ENCODE measurements at regions not wholly inside any gene's neighbourhood (a gene's known extent, or its start where the extent isn't known, plus 50 kb on each side); places are given as distances from the start of the nearest gene placed in this dataset.

DNA sequence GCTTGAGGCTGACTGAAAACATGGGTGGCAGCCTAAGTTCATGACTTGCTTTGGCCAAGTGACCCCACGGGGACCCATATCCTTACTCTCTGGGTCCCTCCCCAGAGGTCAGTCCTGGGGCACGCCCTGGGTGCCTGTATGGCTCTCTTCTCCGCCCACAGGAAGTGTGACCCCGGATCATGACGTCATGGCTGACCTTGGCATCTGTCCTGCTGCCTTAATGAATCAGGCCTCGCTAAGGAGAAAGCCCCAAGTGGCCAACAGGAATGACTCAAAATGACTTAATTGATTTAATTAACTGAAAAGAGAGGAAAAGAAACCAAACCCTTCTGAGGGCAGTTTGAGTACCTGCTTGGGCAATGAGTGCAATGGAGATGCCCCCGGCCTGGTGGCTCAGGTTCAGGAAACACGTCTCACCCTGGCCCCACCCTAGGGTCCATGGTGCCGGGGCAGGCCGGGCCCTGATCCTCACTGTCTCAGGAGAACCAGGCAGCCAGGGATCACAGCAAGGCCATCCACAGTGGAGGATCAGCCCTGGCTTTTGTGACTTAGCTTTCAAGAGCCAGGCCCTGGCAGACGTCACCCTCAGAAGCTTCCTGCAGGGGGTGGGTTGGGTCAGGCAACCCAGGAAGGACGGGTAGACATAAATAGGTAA, 112.0 kb downstream of the CYP26B1 start:
- no peaks in the 10 kb centered on the region for H3F3A ChIP-seq (replicated peaks; ENCODE audit: insufficient read depth)
- H3K9ac ChIP-seq = no peak overlapping the region
- 42% methylated on average over 12 of the region's 12 CpGs for WGBS (ENCODE audit: low lambda C conversion rate)
- no peaks in the 10 kb centered on the region for H3K4me1 ChIP-seq (ENCODE audit: control insufficient read depth in 1 of 2, insufficient read depth in 2 of 2, low read depth in 1 of 2, low read length in 1 of 2)
- no peaks in the 10 kb centered on the region for H4K20me1 ChIP-seq (ENCODE audit: insufficient read depth)
- H2AFZ ChIP-seq (ENCODE audit: low read depth) = no peak overlapping the region
- H3K4me3 ChIP-seq (ENCODE audit: low read depth in 2 of 2, low read length in 1 of 2) = no peak overlapping the region
- H3K9me2 ChIP-seq = no peaks in the 10 kb centered on the region
- TF ChIP-seq, protein P1, sequence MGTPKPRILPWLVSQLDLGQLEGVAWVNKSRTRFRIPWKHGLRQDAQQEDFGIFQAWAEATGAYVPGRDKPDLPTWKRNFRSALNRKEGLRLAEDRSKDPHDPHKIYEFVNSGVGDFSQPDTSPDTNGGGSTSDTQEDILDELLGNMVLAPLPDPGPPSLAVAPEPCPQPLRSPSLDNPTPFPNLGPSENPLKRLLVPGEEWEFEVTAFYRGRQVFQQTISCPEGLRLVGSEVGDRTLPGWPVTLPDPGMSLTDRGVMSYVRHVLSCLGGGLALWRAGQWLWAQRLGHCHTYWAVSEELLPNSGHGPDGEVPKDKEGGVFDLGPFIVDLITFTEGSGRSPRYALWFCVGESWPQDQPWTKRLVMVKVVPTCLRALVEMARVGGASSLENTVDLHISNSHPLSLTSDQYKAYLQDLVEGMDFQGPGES (IDR thresholded peaks at IDR 0.05; ENCODE audit: low read depth, low read length) = no peak
- no peak for TF ChIP-seq CHD2 (IDR thresholded peaks at IDR 0.05; ENCODE audit: low read length, partially characterized antibody)
- TF ChIP-seq, protein P2, sequence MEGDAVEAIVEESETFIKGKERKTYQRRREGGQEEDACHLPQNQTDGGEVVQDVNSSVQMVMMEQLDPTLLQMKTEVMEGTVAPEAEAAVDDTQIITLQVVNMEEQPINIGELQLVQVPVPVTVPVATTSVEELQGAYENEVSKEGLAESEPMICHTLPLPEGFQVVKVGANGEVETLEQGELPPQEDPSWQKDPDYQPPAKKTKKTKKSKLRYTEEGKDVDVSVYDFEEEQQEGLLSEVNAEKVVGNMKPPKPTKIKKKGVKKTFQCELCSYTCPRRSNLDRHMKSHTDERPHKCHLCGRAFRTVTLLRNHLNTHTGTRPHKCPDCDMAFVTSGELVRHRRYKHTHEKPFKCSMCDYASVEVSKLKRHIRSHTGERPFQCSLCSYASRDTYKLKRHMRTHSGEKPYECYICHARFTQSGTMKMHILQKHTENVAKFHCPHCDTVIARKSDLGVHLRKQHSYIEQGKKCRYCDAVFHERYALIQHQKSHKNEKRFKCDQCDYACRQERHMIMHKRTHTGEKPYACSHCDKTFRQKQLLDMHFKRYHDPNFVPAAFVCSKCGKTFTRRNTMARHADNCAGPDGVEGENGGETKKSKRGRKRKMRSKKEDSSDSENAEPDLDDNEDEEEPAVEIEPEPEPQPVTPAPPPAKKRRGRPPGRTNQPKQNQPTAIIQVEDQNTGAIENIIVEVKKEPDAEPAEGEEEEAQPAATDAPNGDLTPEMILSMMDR (IDR thresholded peaks at IDR 0.05) = no peak
- TF ChIP-seq, protein P3, sequence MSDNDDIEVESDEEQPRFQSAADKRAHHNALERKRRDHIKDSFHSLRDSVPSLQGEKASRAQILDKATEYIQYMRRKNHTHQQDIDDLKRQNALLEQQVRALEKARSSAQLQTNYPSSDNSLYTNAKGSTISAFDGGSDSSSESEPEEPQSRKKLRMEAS (IDR thresholded peaks at IDR 0.05; ENCODE audit: low read depth) = no peak
- TF ChIP-seq RXRA (IDR thresholded peaks at IDR 0.05; ENCODE audit: borderline replicate concordance, low read depth) = no peak
- H3K27me3 ChIP-seq (ENCODE audit: insufficient read depth) = peaks cover 9% of the 10 kb centered on the region; the same call in 1 of the 2 replicates
- H3K79me2 ChIP-seq (ENCODE audit: insufficient read depth) = no peaks in the 10 kb centered on the region
- DNase-seq = peak; percentile 4
- no peak overlapping the region for H3K4me2 ChIP-seq
- CTCF ChIA-PET = interaction anchor here (1.0 to 1.2 kb wide), 2 partner anchors 115 to 570 kb away, joined by 3 read pairs; no protein-coding TSS in a partner anchor
- no peaks in the 10 kb centered on the region for H3K36me3 ChIP-seq (replicated peaks in 1 of 2; ENCODE audit: control insufficient read depth in 1 of 2, insufficient read depth in 2 of 2, low read length in 1 of 2)
- no peaks in the 10 kb centered on the region for H3K9me3 ChIP-seq
- H3K27ac ChIP-seq (ENCODE audit: low read depth in 2 of 2, low read length in 1 of 2) = no peak overlapping the region
- POLR2A ChIA-PET = interaction anchor here (0.6 kb wide), 1 partner anchor 749 kb away, joined by 3 read pairs; no protein-coding TSS in a partner anchor

DNA sequence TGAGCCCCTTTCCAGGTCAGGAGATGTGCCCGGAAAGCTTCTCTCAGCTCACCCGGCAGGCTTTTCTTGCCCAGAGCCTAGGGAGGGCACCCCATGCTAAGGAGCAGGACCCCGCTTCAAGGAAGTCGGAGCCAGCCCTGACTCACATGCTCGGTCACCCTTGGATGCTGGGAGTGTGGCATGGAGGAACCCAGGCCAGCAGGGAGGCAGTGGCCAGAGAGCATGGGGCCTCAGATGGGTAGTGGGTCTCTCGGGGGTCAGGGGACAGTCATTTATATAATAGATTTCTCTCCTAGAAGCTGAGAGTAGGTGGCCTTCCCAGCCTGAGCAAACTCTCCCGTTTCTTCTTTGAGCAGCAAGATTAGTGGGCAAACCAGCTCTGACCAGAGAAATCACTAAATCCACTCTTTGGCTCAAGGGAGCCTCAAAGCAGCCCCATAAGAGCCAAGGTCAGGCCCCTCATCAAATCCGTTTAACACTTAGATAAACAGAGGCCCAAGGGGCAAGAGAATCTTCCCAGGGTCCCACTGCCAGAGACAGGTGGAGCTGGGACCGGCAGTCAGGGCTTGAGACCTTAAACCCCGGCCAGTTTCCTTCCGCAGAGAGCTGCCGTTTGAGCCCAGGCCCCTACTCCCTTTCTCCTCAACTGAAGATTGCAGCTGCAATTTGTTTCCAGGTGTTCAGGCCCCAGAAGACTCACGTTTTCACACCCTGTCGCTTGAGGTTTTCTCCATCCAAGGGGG, 113.1 kb downstream of the CYP26B1 start:
- ChIA-PET POLR2A (no interaction called here), CTCF (interaction anchor here (0.6 to 1.2 kb wide), 2 partner anchors 116 to 859 kb away, joined by 3 read pairs; no protein-coding TSS in a partner anchor)
- no peaks in the 10 kb centered on the region for H4K20me1 ChIP-seq (ENCODE audit: insufficient read depth)
- H3K9me3 ChIP-seq = no peaks in the 10 kb centered on the region
- H3K9me2 ChIP-seq = no peaks in the 10 kb centered on the region
- H3K4me2 ChIP-seq = no peak overlapping the region
- DNase-seq = peak; percentile 5
- H3K79me2 ChIP-seq (ENCODE audit: insufficient read depth) = no peaks in the 10 kb centered on the region
- H3K27ac ChIP-seq (ENCODE audit: low read depth in 2 of 2, low read length in 1 of 2) = no peak overlapping the region
- H3K27me3 ChIP-seq (ENCODE audit: insufficient read depth) = peaks cover 9% of the 10 kb centered on the region; the same call in 1 of the 2 replicates
- no peak overlapping the region for H3K4me3 ChIP-seq (ENCODE audit: low read depth in 2 of 2, low read length in 1 of 2)
- H3K4me1 ChIP-seq (ENCODE audit: control insufficient read depth in 1 of 2, insufficient read depth in 2 of 2, low read depth in 1 of 2, low read length in 1 of 2) = no peaks in the 10 kb centered on the region
- H3F3A ChIP-seq (replicated peaks; ENCODE audit: insufficient read depth) = no peaks in the 10 kb centered on the region
- H2AFZ ChIP-seq (ENCODE audit: low read depth) = no peak overlapping the region
- 43% methylated on average over 12 of the region's 14 CpGs for WGBS (ENCODE audit: low lambda C conversion rate)
- TF ChIP-seq, protein P4, sequence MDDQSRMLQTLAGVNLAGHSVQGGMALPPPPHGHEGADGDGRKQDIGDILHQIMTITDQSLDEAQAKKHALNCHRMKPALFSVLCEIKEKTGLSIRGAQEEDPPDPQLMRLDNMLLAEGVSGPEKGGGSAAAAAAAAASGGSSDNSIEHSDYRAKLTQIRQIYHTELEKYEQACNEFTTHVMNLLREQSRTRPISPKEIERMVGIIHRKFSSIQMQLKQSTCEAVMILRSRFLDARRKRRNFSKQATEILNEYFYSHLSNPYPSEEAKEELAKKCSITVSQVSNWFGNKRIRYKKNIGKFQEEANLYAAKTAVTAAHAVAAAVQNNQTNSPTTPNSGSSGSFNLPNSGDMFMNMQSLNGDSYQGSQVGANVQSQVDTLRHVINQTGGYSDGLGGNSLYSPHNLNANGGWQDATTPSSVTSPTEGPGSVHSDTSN (IDR thresholded peaks at IDR 0.05) = no peak
- TF ChIP-seq SIN3A (IDR thresholded peaks at IDR 0.05; ENCODE audit: borderline replicate concordance, low read depth, low read length) (no peak), GATA2 (CRISPR knock-in tag; IDR thresholded peaks at IDR 0.05) (no peak), MXI1 (IDR thresholded peaks at IDR 0.05; ENCODE audit: low read depth, low read length) (no peak), RAD21 (IDR thresholded peaks at IDR 0.05; ENCODE audit: low read length) (no peak), EZH2phosphoT487 (IDR thresholded peaks at IDR 0.05; ENCODE audit: borderline replicate concordance, low read depth) (no peak), TEAD4 (IDR thresholded peaks at IDR 0.05; ENCODE audit: borderline replicate concordance, insufficient read depth) (no peak), CHD2 (IDR thresholded peaks at IDR 0.05; ENCODE audit: low read length, partially characterized antibody) (no peak)
- TF ChIP-seq, protein P3 (IDR thresholded peaks at IDR 0.05; ENCODE audit: low read depth) = no peak
- H3K36me3 ChIP-seq (replicated peaks in 1 of 2; ENCODE audit: control insufficient read depth in 1 of 2, insufficient read depth in 2 of 2, low read length in 1 of 2) = no peaks in the 10 kb centered on the region
- no peak overlapping the region for H3K9ac ChIP-seq

Data from SK-N-SH (cell line).